Cardiac muscle cell (in vitro differentiated cells and primary cell): ENCODE measurements at regions not wholly inside any gene's neighbourhood (a gene's known extent, or its start where the extent isn't known, plus 50 kb on each side); places are given as distances from the start of the nearest gene placed in this dataset.

Experiments used
- DNase-seq, 2 donors: peaks; one replicate each; pipeline versions ENCODE4 v3.0.0 to v3.0.0-alpha.2; 2010 to 2017; ENCODE audit warnings: low read depth in 1 of 2, low spot score in 1 of 2
- H3K27ac ChIP-seq: fragments of 200-600 bp; sonication (generic); 2 replicates; pipeline ENCODE4 v1.5.1; 2016
- H3K27me3 ChIP-seq: fragments of 200-600 bp; sonication (generic); 2 replicates; pipeline ENCODE4 v1.6.0; 2016; ENCODE audit warnings: control low read depth
- H3K36me3 ChIP-seq: fragments of 200-600 bp; sonication (generic); 2 replicates; pipeline ENCODE4 v1.5.1; 2016; ENCODE audit warnings: control low read depth
- H3K4me1 ChIP-seq: fragments of 200-600 bp; sonication (generic); 2 replicates; pipeline ENCODE4 v1.8.1; 2017; ENCODE audit warnings: low read depth, mild to moderate bottlenecking, mixed run types
- H3K4me3 ChIP-seq: fragments of 200-600 bp; sonication (generic); 2 replicates; pipeline ENCODE4 v1.5.1; 2016; ENCODE audit warnings: mild to moderate bottlenecking
- H3K9me3 ChIP-seq: fragments of 200-600 bp; sonication (generic); 2 replicates; pipeline ENCODE4 v1.5.1; 2017; ENCODE audit warnings: low read depth, mild to moderate bottlenecking, control low read depth
- CTCF ChIP-seq: IDR thresholded peaks from 2 replicates; pipeline ENCODE4 v1.5.1; 2012; ENCODE audit warnings: low read depth, mild to moderate bottlenecking, low read length

GRCh38 chr2:67684991-67685390 lies 287.9 kb downstream of the ETAA1 start:
- no peak overlapping the region for H3K4me3 ChIP-seq
- no peaks in the 10 kb centered on the region for H3K36me3 ChIP-seq
- H3K9me3 ChIP-seq, result no peaks in the 10 kb centered on the region
- H3K4me1 ChIP-seq, result no peaks in the 10 kb centered on the region
- no peaks in the 10 kb centered on the region for H3K27me3 ChIP-seq
- H3K27ac ChIP-seq, result no peak overlapping the region
- no peak for TF ChIP-seq CTCF
- no peak for DNase-seq

GRCh38 chr2:67686254-67686653 lies 289.1 kb downstream of the ETAA1 start:
- no peaks in the 10 kb centered on the region for H3K36me3 ChIP-seq
- no peaks in the 10 kb centered on the region for H3K9me3 ChIP-seq
- H3K27ac ChIP-seq, result no peak overlapping the region
- no peaks in the 10 kb centered on the region for H3K4me1 ChIP-seq
- H3K27me3 ChIP-seq, result no peaks in the 10 kb centered on the region
- no peak for DNase-seq
- TF ChIP-seq CTCF, result no peak
- no peak overlapping the region for H3K4me3 ChIP-seq

- Histone ChIP-seq H3K36me3 (no peaks in the 10 kb centered on the region), H3K27me3 (no peaks in the 10 kb centered on the region), H3K27ac (no peak overlapping the region), H3K4me1 (no peaks in the 10 kb centered on the region), H3K9me3 (no peaks in the 10 kb centered on the region), H3K4me3 (no peak overlapping the region)
- no peak for TF ChIP-seq CTCF
- DNase-seq, result no peak
Measured at GRCh38 chr2:67689186-67689585, 292.1 kb downstream of the ETAA1 start.

GRCh38 chr2:67689651-67690050 lies 292.5 kb downstream of the ETAA1 start:
- no peak for TF ChIP-seq CTCF
- Histone ChIP-seq H3K4me3 (no peak overlapping the region), H3K27ac (no peak overlapping the region), H3K27me3 (no peaks in the 10 kb centered on the region), H3K4me1 (no peaks in the 10 kb centered on the region), H3K36me3 (no peaks in the 10 kb centered on the region), H3K9me3 (no peaks in the 10 kb centered on the region)
- DNase-seq, result no peak

- Histone ChIP-seq H3K4me1 (no peaks in the 10 kb centered on the region), H3K27me3 (no peaks in the 10 kb centered on the region), H3K4me3 (no peak overlapping the region), H3K27ac (no peak overlapping the region), H3K36me3 (no peaks in the 10 kb centered on the region), H3K9me3 (no peaks in the 10 kb centered on the region)
- TF ChIP-seq CTCF, result no peak
- DNase-seq, result peak in 1 of 2 donors; percentile 11
Measured at GRCh38 chr2:67694445-67694844, 297.3 kb downstream of the ETAA1 start.

- no peaks in the 10 kb centered on the region for H3K27me3 ChIP-seq
- H3K36me3 ChIP-seq, result no peaks in the 10 kb centered on the region
- no peak overlapping the region for H3K27ac ChIP-seq
- no peak for DNase-seq
- TF ChIP-seq CTCF, result no peak
- no peak overlapping the region for H3K4me3 ChIP-seq
- no peaks in the 10 kb centered on the region for H3K9me3 ChIP-seq
- H3K4me1 ChIP-seq, result no peaks in the 10 kb centered on the region
Measured at GRCh38 chr2:67701011-67701410, 303.9 kb downstream of the ETAA1 start.
